ENCODE measurements at regions not wholly inside any gene's neighbourhood (a gene's known extent, or its start where the extent isn't known, plus 50 kb on each side); places are given as distances from the start of the nearest gene placed in this dataset.

DNA sequence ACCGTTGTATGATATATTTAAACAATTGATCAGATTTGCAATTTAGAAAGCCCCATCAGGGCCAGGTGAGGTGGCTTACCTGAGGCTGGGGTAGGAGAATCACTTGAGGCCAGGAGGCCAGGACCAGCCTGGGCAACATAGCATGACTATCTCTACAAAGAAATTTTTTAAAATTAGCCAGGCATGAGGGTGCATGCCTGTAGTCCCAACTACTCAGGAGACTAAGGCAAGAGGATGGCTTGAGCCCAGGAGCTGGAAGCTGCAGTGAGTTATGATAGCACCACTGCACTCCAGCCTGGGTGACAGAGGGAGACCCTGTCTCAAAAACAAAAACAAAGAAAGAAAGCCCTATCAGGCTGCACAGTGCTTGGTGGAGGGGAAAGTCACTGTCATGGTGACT is 159.9 kb upstream of the RAB4A start:
- intact Hi-C loops (cut with micrococcal nuclease; ENCODE audit: unreplicated experiment), result no loop called here
- in situ Hi-C loops (cut with HindIII; ENCODE audit: extremely low pct_ligation_motif_present, low pct_unique_long_range_greater_than_20kb), result no loop called here

DNA sequence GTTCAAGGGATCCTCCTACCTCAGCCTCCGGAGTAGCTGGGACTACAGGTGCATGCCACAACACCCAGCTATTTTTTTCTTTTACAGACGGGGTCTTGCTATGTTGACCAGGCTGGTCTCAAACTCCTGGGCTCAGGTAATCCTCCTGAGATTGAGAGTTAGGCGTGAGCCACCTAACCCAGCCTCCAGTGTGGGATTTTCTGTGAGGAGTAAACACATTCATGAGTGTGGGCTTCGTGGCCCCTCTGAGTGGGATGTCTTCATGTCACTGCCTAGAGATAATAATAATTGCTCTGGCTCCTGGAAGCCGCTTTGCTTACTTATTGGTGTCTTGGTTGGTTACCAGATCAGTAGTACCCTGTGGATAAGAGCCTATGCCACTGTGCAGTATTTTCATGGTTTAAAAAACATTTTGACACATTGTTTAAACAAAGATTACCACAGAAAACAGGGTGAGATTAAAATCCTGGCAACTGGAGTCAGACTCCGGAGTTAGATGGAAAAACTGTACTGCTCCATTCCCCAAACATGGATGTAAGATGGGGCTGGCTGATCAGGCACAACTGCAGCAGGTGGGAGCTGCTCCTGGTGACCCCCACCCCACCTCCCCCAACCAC is 159.1 kb upstream of the RAB4A start:
- DNase-seq (ENCODE audit: low spot score) (peak; percentile 41), ATAC-seq (no peak), FAIRE-seq (peak; percentile 64)
- ChIA-PET CTCF (ENCODE audit: low intra/inter-chr PET ratio, low total read pairs) (no interaction called here), POLR2A (no interaction called here)
- no peak overlapping the region for H3K27ac ChIP-seq (ENCODE audit: extremely low read length, insufficient read depth, low read length)
- H2AFZ ChIP-seq (ENCODE audit: low read length), result no peak overlapping the region
- intact Hi-C loops (cut with micrococcal nuclease; ENCODE audit: unreplicated experiment) (loop anchor here (2.0 kb wide), 1 partner anchor 13 kb away; no protein-coding TSS in a partner anchor), in situ Hi-C loops (cut with HindIII; ENCODE audit: extremely low pct_ligation_motif_present, low pct_unique_long_range_greater_than_20kb) (no loop called here)
- no peak overlapping the region for H3K4me2 ChIP-seq (ENCODE audit: low read depth, low read length)
- H3K4me1 ChIP-seq (ENCODE audit: insufficient read depth, low read length), result peaks cover 94% of the 10 kb centered on the region
- WGBS (ENCODE audit: low lambda C conversion rate), result 90% methylated on average over 5 of the region's 6 CpGs
- H3K4me3 ChIP-seq (replicated peaks in 1 of 3; ENCODE audit: insufficient read depth in 1 of 3, low read depth in 2 of 3, low read length in 3 of 3), result no peak overlapping the region
- H3K27me3 ChIP-seq (ENCODE audit: control insufficient read depth in 1 of 2, insufficient read depth in 2 of 2, low read length in 2 of 2), result no peaks in the 10 kb centered on the region
- no peaks in the 10 kb centered on the region for H3K9me3 ChIP-seq (ENCODE audit: low read length)
- H3K79me2 ChIP-seq (ENCODE audit: insufficient read depth, low read length), result no peaks in the 10 kb centered on the region
- H3K9ac ChIP-seq (ENCODE audit: insufficient read depth, low read depth, low read length), result no peak overlapping the region
- no peaks in the 10 kb centered on the region for H4K20me1 ChIP-seq (ENCODE audit: insufficient read depth, low read length)
- no peaks in the 10 kb centered on the region for H3K36me3 ChIP-seq (replicated peaks in 1 of 2; ENCODE audit: control insufficient read depth in 1 of 2, insufficient read depth in 2 of 2, low read length in 2 of 2)
- no TSS peak for BruUV-seq (replicated peaks)
- TF ChIP-seq HNRNPLL (IDR thresholded peaks at IDR 0.05; ENCODE audit: low read depth, low read length, poor library complexity, severe bottlenecking) (no peak), ZMAT5 (CRISPR knock-in tag; IDR thresholded peaks at IDR 0.05; ENCODE audit: borderline replicate concordance, low read depth) (no peak), NONO (IDR thresholded peaks at IDR 0.05) (no peak), NONO (CRISPR knock-in tag; conservative IDR thresholded peaks at IDR 0.05) (no peak), ZNF235 (CRISPR knock-in tag; IDR thresholded peaks at IDR 0.05; ENCODE audit: borderline replicate concordance) (no peak), ZBTB7B (CRISPR knock-in tag; IDR thresholded peaks at IDR 0.05) (no peak), PHF21A (CRISPR knock-in tag; IDR thresholded peaks at IDR 0.05) (0 out of 2 replicates have a peak, but pooled peaks have one; percentile 27), ISL2 (CRISPR knock-in tag; IDR thresholded peaks at IDR 0.05) (no peak), GATAD2A (CRISPR knock-in tag; IDR thresholded peaks at IDR 0.05) (0 out of 2 replicates have a peak, but pooled peaks have one; percentile 47), ZNF30 (CRISPR knock-in tag; IDR thresholded peaks at IDR 0.05) (no peak), ZNF101 (CRISPR knock-in tag; IDR thresholded peaks at IDR 0.05; ENCODE audit: borderline replicate concordance, low read depth) (no peak)
- TF ChIP-seq, protein P1, sequence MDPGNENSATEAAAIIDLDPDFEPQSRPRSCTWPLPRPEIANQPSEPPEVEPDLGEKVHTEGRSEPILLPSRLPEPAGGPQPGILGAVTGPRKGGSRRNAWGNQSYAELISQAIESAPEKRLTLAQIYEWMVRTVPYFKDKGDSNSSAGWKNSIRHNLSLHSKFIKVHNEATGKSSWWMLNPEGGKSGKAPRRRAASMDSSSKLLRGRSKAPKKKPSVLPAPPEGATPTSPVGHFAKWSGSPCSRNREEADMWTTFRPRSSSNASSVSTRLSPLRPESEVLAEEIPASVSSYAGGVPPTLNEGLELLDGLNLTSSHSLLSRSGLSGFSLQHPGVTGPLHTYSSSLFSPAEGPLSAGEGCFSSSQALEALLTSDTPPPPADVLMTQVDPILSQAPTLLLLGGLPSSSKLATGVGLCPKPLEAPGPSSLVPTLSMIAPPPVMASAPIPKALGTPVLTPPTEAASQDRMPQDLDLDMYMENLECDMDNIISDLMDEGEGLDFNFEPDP (CRISPR knock-in tag; conservative IDR thresholded peaks at IDR 0.05), result no peak

More for the DNA sequence above, 159.9 kb upstream of the RAB4A start:
- FAIRE-seq (no peak), ATAC-seq (no peak), DNase-seq (ENCODE audit: low spot score) (no peak)
- POLR2A ChIA-PET, result no interaction called here
- peaks cover 100% of the 10 kb centered on the region for H3K4me1 ChIP-seq (ENCODE audit: insufficient read depth, low read length)
- no peaks in the 10 kb centered on the region for H3K36me3 ChIP-seq (replicated peaks in 1 of 2; ENCODE audit: control insufficient read depth in 1 of 2, insufficient read depth in 2 of 2, low read length in 2 of 2)
- 100% methylated on average over 1 of the region's 1 CpG for WGBS (ENCODE audit: low lambda C conversion rate)
- CTCF ChIA-PET (ENCODE audit: low intra/inter-chr PET ratio, low total read pairs), result no interaction called here
- H3K4me3 ChIP-seq (replicated peaks in 1 of 3; ENCODE audit: insufficient read depth in 1 of 3, low read depth in 2 of 3, low read length in 3 of 3), result no peak overlapping the region
- H3K27me3 ChIP-seq (ENCODE audit: control insufficient read depth in 1 of 2, insufficient read depth in 2 of 2, low read length in 2 of 2), result no peaks in the 10 kb centered on the region
- no peak overlapping the region for H3K9ac ChIP-seq (ENCODE audit: insufficient read depth, low read depth, low read length)
- H2AFZ ChIP-seq (ENCODE audit: low read length), result no peak overlapping the region
- no peak overlapping the region for H3K4me2 ChIP-seq (ENCODE audit: low read depth, low read length)
- no peaks in the 10 kb centered on the region for H3K79me2 ChIP-seq (ENCODE audit: insufficient read depth, low read length)
- no peaks in the 10 kb centered on the region for H3K9me3 ChIP-seq (ENCODE audit: low read length)
- TF ChIP-seq ZSCAN30 (CRISPR knock-in tag; IDR thresholded peaks at IDR 0.05) (no peak), ATF7 (IDR thresholded peaks at IDR 0.05) (no peak), ATF7 (CRISPR knock-in tag; IDR thresholded peaks at IDR 0.05) (no peak), RFXANK (CRISPR knock-in tag; IDR thresholded peaks at IDR 0.05) (no peak)
- H4K20me1 ChIP-seq (ENCODE audit: insufficient read depth, low read length), result no peaks in the 10 kb centered on the region
- no peak overlapping the region for H3K27ac ChIP-seq (ENCODE audit: extremely low read length, insufficient read depth, low read length)
- no TSS peak for BruUV-seq (replicated peaks)

Data from HepG2 (cell line).